Nephron (organoid): ENCODE measurements at regions not wholly inside any gene's neighbourhood (a gene's known extent, or its start where the extent isn't known, plus 50 kb on each side); places are given as distances from the start of the nearest gene placed in this dataset.

Experiments used
- H3K27ac Mint-ChIP-seq, 3 experiments: 2 replicates each; pipeline ENCODE4 v1.8.0; 2020; ENCODE audit warnings: mixed read lengths in 3 of 3, mild to moderate bottlenecking in 2 of 3, moderate library complexity in 1 of 3
- H3K27me3 Mint-ChIP-seq: 2 replicates; pipeline ENCODE4 v1.8.0; 2021; ENCODE audit warnings: low read depth, mild to moderate bottlenecking, moderate library complexity, mixed read lengths
- H3K36me3 Mint-ChIP-seq: 2 replicates; pipeline ENCODE4 v1.8.0; 2020; ENCODE audit warnings: low read depth, mixed read lengths
- H3K4me1 Mint-ChIP-seq: 2 replicates; pipeline ENCODE4 v1.8.0; 2020; ENCODE audit warnings: mixed read lengths
- H3K4me3 Mint-ChIP-seq, 3 experiments: 2 replicates each; pipeline ENCODE4 v1.8.0; 2020; ENCODE audit warnings: mild to moderate bottlenecking in 3 of 3, mixed read lengths in 3 of 3, moderate library complexity in 2 of 3
- H3K9me3 Mint-ChIP-seq: 2 replicates; pipeline ENCODE4 v1.8.0; 2020; ENCODE audit warnings: mixed read lengths
- CTCF ChIP-seq, 3 experiments: fragments of 200-600 bp; sonication (generic); IDR thresholded peaks; one replicate each; pipeline ENCODE4 v1.5.0; 2021; ENCODE audit warnings: antibody characterized with exemption in 3 of 3; ENCODE audit not compliant: unreplicated experiment in 3 of 3

GRCh38 chr4:22020129-22020528, 71.6 kb upstream of the KCNIP4 start:
- Mint-ChIP-seq H3K4me1 (no peaks in the 10 kb centered on the region), H3K4me3 (no peak overlapping the region), H3K36me3 (no peaks in the 10 kb centered on the region), H3K9me3 (no peaks in the 10 kb centered on the region), H3K27me3 (no peaks in the 10 kb centered on the region), H3K27ac (no peak overlapping the region)
- TF ChIP-seq CTCF (IDR thresholded peaks at IDR 0.05; ENCODE audit: unreplicated experiment in 3 of 3) = no peak

- Mint-ChIP-seq H3K27me3 (no peaks in the 10 kb centered on the region), H3K9me3 (no peaks in the 10 kb centered on the region), H3K36me3 (no peaks in the 10 kb centered on the region), H3K4me3 (no peak overlapping the region), H3K27ac (no peak overlapping the region), H3K4me1 (no peaks in the 10 kb centered on the region)
- TF ChIP-seq CTCF (IDR thresholded peaks at IDR 0.05; ENCODE audit: unreplicated experiment in 3 of 3) = no peak
Measured at GRCh38 chr4:22019676-22020075, 71.1 kb upstream of the KCNIP4 start.

- Mint-ChIP-seq H3K36me3 (no peaks in the 10 kb centered on the region), H3K27ac (no peak overlapping the region), H3K9me3 (no peaks in the 10 kb centered on the region), H3K27me3 (no peaks in the 10 kb centered on the region), H3K4me3 (no peak overlapping the region), H3K4me1 (no peaks in the 10 kb centered on the region)
- TF ChIP-seq CTCF (IDR thresholded peaks at IDR 0.05; ENCODE audit: unreplicated experiment in 3 of 3) = no peak
Measured at GRCh38 chr4:22014222-22014741, 65.7 kb upstream of the KCNIP4 start.

GRCh38 chr4:22003878-22004277, 55.3 kb upstream of the KCNIP4 start:
- Mint-ChIP-seq H3K36me3 (no peaks in the 10 kb centered on the region), H3K4me3 (no peak overlapping the region), H3K9me3 (peaks cover 13% of the 10 kb centered on the region), H3K4me1 (no peaks in the 10 kb centered on the region), H3K27ac (no peak overlapping the region), H3K27me3 (no peaks in the 10 kb centered on the region)
- TF ChIP-seq CTCF (IDR thresholded peaks at IDR 0.05; ENCODE audit: unreplicated experiment in 3 of 3) = no peak
